HG02970 (cell line): ENCODE measurements at regions not wholly inside any gene's neighbourhood (a gene's known extent, or its start where the extent isn't known, plus 50 kb on each side); places are given as distances from the start of the nearest gene placed in this dataset.

ENCODE experiments used
- ATAC-seq: cut with Tn5 transposase; IDR thresholded peaks from one replicate; pipeline ENCODE4 v1.9.1; 2021; ENCODE audit warnings: mild to moderate bottlenecking, moderate library complexity, moderate number of reproducible peaks; ENCODE audit not compliant: unreplicated experiment, low FRiP score

- no peak for ATAC-seq
These were observed 80.0 kb upstream of the EGLN3 start for GRCh38 chr14:34030864-34031263.

GRCh38 chr14:34029921-34030334 lies 79.1 kb upstream of the EGLN3 start:
- no peak for ATAC-seq

- no peak for ATAC-seq
These were observed 77.2 kb upstream of the EGLN3 start for GRCh38 chr14:34027990-34028495.

- no peak for ATAC-seq
These were observed 76.5 kb upstream of the EGLN3 start for GRCh38 chr14:34027130-34027989.

GRCh38 chr14:34025325-34026017 lies 74.6 kb upstream of the EGLN3 start:
- no peak for ATAC-seq

- ATAC-seq, result no peak
These were observed 73.9 kb upstream of the EGLN3 start for GRCh38 chr14:34024768-34025144.

GRCh38 chr14:34023824-34024767 lies 73.2 kb upstream of the EGLN3 start:
- ATAC-seq, result no peak

- no peak for ATAC-seq
These were observed 70.2 kb upstream of the EGLN3 start for GRCh38 chr14:34021096-34021495.

GRCh38 chr14:34020014-34020413 lies 69.1 kb upstream of the EGLN3 start:
- no peak for ATAC-seq

GRCh38 chr14:34018564-34019244 lies 67.8 kb upstream of the EGLN3 start:
- ATAC-seq, result no peak

GRCh38 chr14:34018125-34018524 lies 67.3 kb upstream of the EGLN3 start:
- no peak for ATAC-seq

- no peak for ATAC-seq
These were observed 64.5 kb upstream of the EGLN3 start for GRCh38 chr14:34015383-34015782.

GRCh38 chr14:34014936-34015335 lies 64.1 kb upstream of the EGLN3 start:
- ATAC-seq, result no peak

GRCh38 chr14:34013721-34014060 lies 62.8 kb upstream of the EGLN3 start:
- no peak for ATAC-seq

- no peak for ATAC-seq
These were observed 62.3 kb upstream of the EGLN3 start for GRCh38 chr14:34012978-34013720.

GRCh38 chr14:34012369-34012768 lies 61.5 kb upstream of the EGLN3 start:
- no peak for ATAC-seq

GRCh38 chr14:34009956-34010355 lies 59.1 kb upstream of the EGLN3 start:
- no peak for ATAC-seq

- ATAC-seq, result no peak
These were observed 57.0 kb upstream of the EGLN3 start for GRCh38 chr14:34007902-34008301.

GRCh38 chr14:34005901-34006300 lies 55.0 kb upstream of the EGLN3 start:
- ATAC-seq, result no peak
